Skeletal muscle tissue (tissue), 3 donors: ENCODE measurements at regions not wholly inside any gene's neighbourhood (a gene's known extent, or its start where the extent isn't known, plus 50 kb on each side); places are given as distances from the start of the nearest gene placed in this dataset.

Source experiments
- H3K27ac ChIP-seq: one replicate; pipeline ENCODE4 v1.7.0; 2013; ENCODE audit warnings: mild to moderate bottlenecking, low read depth, low read length, inconsistent platforms
- H3K27me3 ChIP-seq, 3 donors: one replicate each; pipeline ENCODE4 v1.7.0; 2013; ENCODE audit warnings: low read length in 3 of 3; ENCODE audit not compliant: control insufficient read depth in 3 of 3, insufficient read depth in 3 of 3
- H3K36me3 ChIP-seq, 3 donors: one replicate each; pipeline ENCODE4 v1.7.0; 2013; ENCODE audit warnings: low read length in 3 of 3; ENCODE audit not compliant: control insufficient read depth in 3 of 3, insufficient read depth in 3 of 3
- H3K4me1 ChIP-seq, 3 donors: one replicate each; pipeline ENCODE4 v1.7.0; 2013; ENCODE audit warnings: low read length in 3 of 3, mild to moderate bottlenecking in 3 of 3; ENCODE audit not compliant: control insufficient read depth in 3 of 3, insufficient read depth in 3 of 3
- H3K4me3 ChIP-seq, 3 donors: one replicate each; pipeline ENCODE4 v1.7.0; 2013; ENCODE audit warnings: low read length in 3 of 3
- H3K9ac ChIP-seq, 3 donors: one replicate each; pipeline ENCODE4 v1.7.0; 2013; ENCODE audit warnings: low read length in 3 of 3, mild to moderate bottlenecking in 3 of 3, moderate library complexity in 2 of 3, low read depth in 1 of 3
- H3K9me3 ChIP-seq, 3 donors: one replicate each; pipeline ENCODE4 v1.7.0; 2013; ENCODE audit warnings: low read length in 3 of 3; ENCODE audit not compliant: control insufficient read depth in 3 of 3
- donor health status: Osteomylitis.

GRCh38 chr5:77935506-77936364 is 159.6 kb upstream of the TBCA start:
- Histone ChIP-seq H3K4me3 (no peak overlapping the region), H3K36me3 (no peaks in the 10 kb centered on the region), H3K27ac (no peak overlapping the region), H3K4me1 (no peaks in the 10 kb centered on the region), H3K9me3 (peaks cover 0 to 1% (median 0%) of the 10 kb centered on the region in 3 donors), H3K27me3 (peaks cover 2% of the 10 kb centered on the region in 3 donors), H3K9ac (no peak overlapping the region)

- H3K4me1 ChIP-seq, result no peaks in the 10 kb centered on the region
- no peak overlapping the region for H3K9ac ChIP-seq
- no peak overlapping the region for H3K4me3 ChIP-seq
- peaks cover 2 to 14% (median 2%) of the 10 kb centered on the region in 3 donors for H3K27me3 ChIP-seq
- H3K36me3 ChIP-seq, result no peaks in the 10 kb centered on the region
- no peak overlapping the region for H3K27ac ChIP-seq
- no peaks in the 10 kb centered on the region for H3K9me3 ChIP-seq
Measured at GRCh38 chr5:77928776-77929300, 152.7 kb upstream of the TBCA start.

- H3K27ac ChIP-seq, result no peak overlapping the region
Measured at GRCh38 chr5:77926337-77926736, 150.2 kb upstream of the TBCA start.

GRCh38 chr5:77925503-77925902 is 149.4 kb upstream of the TBCA start:
- no peaks in the 10 kb centered on the region for H3K4me1 ChIP-seq
- peaks cover 0 to 12% (median 3%) of the 10 kb centered on the region in 3 donors for H3K27me3 ChIP-seq
- no peak overlapping the region for H3K27ac ChIP-seq
- H3K9ac ChIP-seq, result no peak overlapping the region
- H3K4me3 ChIP-seq, result no peak overlapping the region
- no peaks in the 10 kb centered on the region for H3K36me3 ChIP-seq
- no peaks in the 10 kb centered on the region for H3K9me3 ChIP-seq

More at GRCh38 chr5:77926337-77926736, 150.2 kb upstream of the TBCA start:
- H3K4me3 ChIP-seq, result no peak overlapping the region
- H3K4me1 ChIP-seq, result no peaks in the 10 kb centered on the region
- H3K9ac ChIP-seq, result no peak overlapping the region
- H3K36me3 ChIP-seq, result no peaks in the 10 kb centered on the region
- peaks cover 0 to 12% (median 0%) of the 10 kb centered on the region in 3 donors for H3K27me3 ChIP-seq
- no peaks in the 10 kb centered on the region for H3K9me3 ChIP-seq

- Histone ChIP-seq H3K4me3 (no peak overlapping the region), H3K4me1 (no peaks in the 10 kb centered on the region), H3K36me3 (no peaks in the 10 kb centered on the region), H3K9me3 (no peaks in the 10 kb centered on the region), H3K27ac (no peak overlapping the region), H3K9ac (no peak overlapping the region), H3K27me3 (peaks cover 0 to 6% (median 3%) of the 10 kb centered on the region in 3 donors)
Measured at GRCh38 chr5:77924081-77924480, 147.9 kb upstream of the TBCA start.

GRCh38 chr5:77923666-77924065 is 147.5 kb upstream of the TBCA start:
- no peak overlapping the region for H3K4me3 ChIP-seq
- H3K27ac ChIP-seq, result no peak overlapping the region

GRCh38 chr5:77921094-77921768 is 145.1 kb upstream of the TBCA start:
- Histone ChIP-seq H3K9me3 (no peaks in the 10 kb centered on the region), H3K4me3 (no peak overlapping the region), H3K4me1 (no peaks in the 10 kb centered on the region), H3K9ac (no peak overlapping the region), H3K27ac (no peak overlapping the region), H3K27me3 (peaks cover 0 to 3% (median 2%) of the 10 kb centered on the region in 3 donors), H3K36me3 (no peaks in the 10 kb centered on the region)

More at GRCh38 chr5:77923666-77924065, 147.5 kb upstream of the TBCA start:
- Histone ChIP-seq H3K9ac (no peak overlapping the region), H3K36me3 (no peaks in the 10 kb centered on the region), H3K9me3 (no peaks in the 10 kb centered on the region), H3K4me1 (no peaks in the 10 kb centered on the region), H3K27me3 (peaks cover 0 to 3% (median 2%) of the 10 kb centered on the region in 3 donors)

GRCh38 chr5:77920359-77921058 is 144.4 kb upstream of the TBCA start:
- H3K27me3 ChIP-seq, result peaks cover 0 to 3% (median 2%) of the 10 kb centered on the region in 3 donors
- H3K36me3 ChIP-seq, result no peaks in the 10 kb centered on the region
- no peaks in the 10 kb centered on the region for H3K9me3 ChIP-seq
- no peak overlapping the region for H3K27ac ChIP-seq
- H3K4me1 ChIP-seq, result no peaks in the 10 kb centered on the region
- H3K4me3 ChIP-seq, result no peak overlapping the region
- no peak overlapping the region for H3K9ac ChIP-seq

GRCh38 chr5:77915346-77915745 is 139.2 kb upstream of the TBCA start:
- Histone ChIP-seq H3K9ac (no peak overlapping the region), H3K36me3 (no peaks in the 10 kb centered on the region), H3K4me1 (no peaks in the 10 kb centered on the region), H3K9me3 (peaks cover 0 to 3% (median 0%) of the 10 kb centered on the region in 3 donors), H3K27me3 (peaks cover 0 to 7% (median 0%) of the 10 kb centered on the region in 3 donors), H3K27ac (no peak overlapping the region), H3K4me3 (no peak overlapping the region)
